ENCODE measurements at regions not wholly inside any gene's neighbourhood (a gene's known extent, or its start where the extent isn't known, plus 50 kb on each side); places are given as distances from the start of the nearest gene placed in this dataset.
A peak's percentile ranks its signal among the peaks of the same experiment; 100 is the strongest.

DNA sequence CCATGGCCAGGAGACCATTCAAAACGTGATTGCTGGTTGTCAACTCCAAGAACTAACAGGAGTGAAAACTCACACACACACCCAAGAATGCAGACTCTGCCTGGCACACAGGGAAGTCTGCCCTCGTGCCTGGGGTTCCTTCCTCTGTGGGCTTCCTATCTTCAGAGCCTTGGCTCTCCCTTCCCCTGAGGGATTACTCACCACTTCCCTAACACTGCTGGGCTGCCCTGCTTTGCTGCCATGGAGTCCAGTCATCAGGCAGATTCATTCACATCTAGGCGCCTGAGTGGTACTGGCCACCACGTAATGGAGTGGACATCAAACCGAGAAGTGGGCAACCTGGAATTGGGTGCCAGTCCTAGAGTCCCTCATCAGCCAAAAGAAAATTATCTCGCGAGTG lies 76.4 kb upstream of the PRSS3 start:
- H3K36me3 ChIP-seq (ENCODE audit: control insufficient read depth, insufficient read depth, low read length): no peaks in the 10 kb centered on the region
- peaks cover 5 to 11% of the 10 kb centered on the region in 2 donors for H3K4me1 Mint-ChIP-seq
- H3K9me3 ChIP-seq (ENCODE audit: control insufficient read depth, insufficient read depth, low read length): no peaks in the 10 kb centered on the region
- no peaks in the 10 kb centered on the region for H3K27me3 Mint-ChIP-seq (ENCODE audit: low read depth in 2 of 2)
- no peak overlapping the region for H3K27ac Mint-ChIP-seq
- H3K4me3 ChIP-seq (ENCODE audit: low read length): no peak overlapping the region
- H3K4me3 Mint-ChIP-seq: no peak overlapping the region
- intact Hi-C loops (cut with micrococcal nuclease): no loop called here
- no peaks in the 10 kb centered on the region for H3K27me3 ChIP-seq (ENCODE audit: control insufficient read depth, insufficient read depth, low read length)
- ATAC-seq (no peak), DNase-seq (no peak)
- H3K4me1 ChIP-seq (ENCODE audit: control insufficient read depth, insufficient read depth, low read length): peaks cover 10% of the 10 kb centered on the region
- H3K9me3 Mint-ChIP-seq: no peaks in the 10 kb centered on the region
- no peaks in the 10 kb centered on the region for H3K36me3 Mint-ChIP-seq
- TF ChIP-seq CTCF (IDR thresholded peaks at IDR 0.05): no peak
- 64% methylated on average over 7 of the region's 7 CpGs for WGBS (ENCODE audit: insufficient coverage)
- H3K27ac ChIP-seq (ENCODE audit: low read length): no peak overlapping the region

GRCh38 chr9:33719581-33720374 lies 75.6 kb upstream of the PRSS3 start:
- Histone ChIP-seq H3K27ac (ENCODE audit: low read length) (no peak overlapping the region), H3K36me3 (ENCODE audit: control insufficient read depth, insufficient read depth, low read length) (no peaks in the 10 kb centered on the region), H3K4me3 (ENCODE audit: low read length) (no peak overlapping the region), H3K4me1 (ENCODE audit: control insufficient read depth, insufficient read depth, low read length) (peaks cover 10% of the 10 kb centered on the region), H3K27me3 (ENCODE audit: control insufficient read depth, insufficient read depth, low read length) (no peaks in the 10 kb centered on the region), H3K9me3 (ENCODE audit: control insufficient read depth, insufficient read depth, low read length) (no peaks in the 10 kb centered on the region)
- Mint-ChIP-seq H3K36me3 (no peaks in the 10 kb centered on the region), H3K9me3 (no peaks in the 10 kb centered on the region), H3K4me1 (peaks cover 5 to 11% of the 10 kb centered on the region in 2 donors), H3K27ac (no peak overlapping the region), H3K27me3 (ENCODE audit: low read depth in 2 of 2) (peaks cover 4 to 6% of the 10 kb centered on the region in 2 donors), H3K4me3 (peak overlapping the region; percentile 25)
- ATAC-seq (peak; percentile 45 to 74 (median 53)), DNase-seq (peak; percentile 21 to 54)
- TF ChIP-seq CTCF (IDR thresholded peaks at IDR 0.05): peak; percentile 39
- 75% methylated on average over 19 of the region's 19 CpGs for WGBS (ENCODE audit: insufficient coverage)
- intact Hi-C loops (cut with micrococcal nuclease): no loop called here

GRCh38 chr9:33721674-33722358 lies 73.5 kb upstream of the PRSS3 start:
- ATAC-seq: peak; percentile 90 to 92 (median 91)
- TF ChIP-seq CTCF (IDR thresholded peaks at IDR 0.05): peak; percentile 100
- H3K36me3 Mint-ChIP-seq: no peaks in the 10 kb centered on the region
- H3K9me3 ChIP-seq (ENCODE audit: control insufficient read depth, insufficient read depth, low read length): no peaks in the 10 kb centered on the region
- no peak overlapping the region for H3K4me3 ChIP-seq (ENCODE audit: low read length)
- no peaks in the 10 kb centered on the region for H3K36me3 ChIP-seq (ENCODE audit: control insufficient read depth, insufficient read depth, low read length)
- 29% methylated on average over 32 of the region's 32 CpGs for WGBS (ENCODE audit: insufficient coverage)
- intact Hi-C loops (cut with micrococcal nuclease): loop anchor here (1.0 kb wide), 1 partner anchor 98 kb away; no protein-coding TSS in a partner anchor
- peaks cover 7% of the 10 kb centered on the region in 2 donors for H3K27me3 Mint-ChIP-seq (ENCODE audit: low read depth in 2 of 2)
- H3K27ac ChIP-seq (ENCODE audit: low read length): no peak overlapping the region
- no peak overlapping the region for H3K4me3 Mint-ChIP-seq
- DNase-seq: peak; percentile 89 to 94
- peaks cover 5 to 11% of the 10 kb centered on the region in 2 donors for H3K4me1 Mint-ChIP-seq
- no peak overlapping the region for H3K27ac Mint-ChIP-seq
- no peaks in the 10 kb centered on the region for H3K27me3 ChIP-seq (ENCODE audit: control insufficient read depth, insufficient read depth, low read length)
- H3K4me1 ChIP-seq (ENCODE audit: control insufficient read depth, insufficient read depth, low read length): peaks cover 10% of the 10 kb centered on the region
- H3K9me3 Mint-ChIP-seq: no peaks in the 10 kb centered on the region

Measured in natural killer cell (primary cell).